HG02798 (cell line): ENCODE measurements at regions not wholly inside any gene's neighbourhood (a gene's known extent, or its start where the extent isn't known, plus 50 kb on each side); places are given as distances from the start of the nearest gene placed in this dataset.

Source experiments
- ATAC-seq: cut with Tn5 transposase; IDR thresholded peaks from one replicate; pipeline ENCODE4 v1.9.1; 2021; ENCODE audit warnings: mild to moderate bottlenecking; ENCODE audit not compliant: unreplicated experiment, poor library complexity

DNA sequence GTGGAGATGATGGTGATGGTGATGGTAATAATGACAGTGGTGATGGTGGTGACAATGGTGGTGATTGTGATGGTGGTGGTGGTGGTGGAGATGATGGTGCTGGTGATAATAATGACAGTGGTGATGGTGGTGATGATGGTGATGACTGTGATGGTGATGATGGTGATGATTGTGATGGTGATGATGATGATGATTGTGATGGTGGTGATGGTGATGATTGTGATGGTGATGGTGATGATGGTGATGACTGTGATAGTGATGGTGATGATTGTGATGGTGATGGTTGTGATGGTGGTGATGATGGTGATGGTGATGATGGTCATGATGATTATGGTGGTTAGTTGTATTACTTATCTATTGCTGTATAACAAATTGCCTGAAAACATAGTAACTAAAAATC lies 108.9 kb upstream of the NKX1-1 start:
- ATAC-seq, result no peak

- no peak for ATAC-seq
These were observed 108.4 kb upstream of the NKX1-1 start for GRCh38 chr4:1514612-1515011.

DNA sequence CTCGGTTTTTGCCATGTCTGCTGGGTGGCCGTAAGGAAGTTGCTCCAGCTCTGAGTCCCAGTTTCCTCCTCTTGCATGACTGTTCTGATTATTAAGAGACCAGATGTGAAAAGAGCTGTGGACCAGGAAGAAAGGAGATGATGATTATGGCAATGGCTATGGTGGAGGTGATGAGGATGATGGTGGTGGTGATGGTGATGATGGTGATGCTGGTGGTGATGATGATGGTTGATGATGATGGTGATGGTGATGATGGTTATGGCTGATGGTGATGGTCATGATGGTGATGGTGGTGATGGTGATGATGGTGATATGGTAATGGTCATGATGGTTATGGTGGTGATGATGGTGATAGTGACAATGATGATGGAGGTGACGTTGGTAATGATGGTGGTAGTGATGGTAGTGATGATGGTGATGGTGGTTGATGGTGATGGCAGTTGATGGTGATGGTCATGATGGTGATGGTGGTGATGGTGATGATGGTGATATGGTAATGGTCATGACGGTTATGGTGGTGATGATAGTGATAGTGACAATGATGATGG lies 107.8 kb upstream of the NKX1-1 start:
- no peak for ATAC-seq

DNA sequence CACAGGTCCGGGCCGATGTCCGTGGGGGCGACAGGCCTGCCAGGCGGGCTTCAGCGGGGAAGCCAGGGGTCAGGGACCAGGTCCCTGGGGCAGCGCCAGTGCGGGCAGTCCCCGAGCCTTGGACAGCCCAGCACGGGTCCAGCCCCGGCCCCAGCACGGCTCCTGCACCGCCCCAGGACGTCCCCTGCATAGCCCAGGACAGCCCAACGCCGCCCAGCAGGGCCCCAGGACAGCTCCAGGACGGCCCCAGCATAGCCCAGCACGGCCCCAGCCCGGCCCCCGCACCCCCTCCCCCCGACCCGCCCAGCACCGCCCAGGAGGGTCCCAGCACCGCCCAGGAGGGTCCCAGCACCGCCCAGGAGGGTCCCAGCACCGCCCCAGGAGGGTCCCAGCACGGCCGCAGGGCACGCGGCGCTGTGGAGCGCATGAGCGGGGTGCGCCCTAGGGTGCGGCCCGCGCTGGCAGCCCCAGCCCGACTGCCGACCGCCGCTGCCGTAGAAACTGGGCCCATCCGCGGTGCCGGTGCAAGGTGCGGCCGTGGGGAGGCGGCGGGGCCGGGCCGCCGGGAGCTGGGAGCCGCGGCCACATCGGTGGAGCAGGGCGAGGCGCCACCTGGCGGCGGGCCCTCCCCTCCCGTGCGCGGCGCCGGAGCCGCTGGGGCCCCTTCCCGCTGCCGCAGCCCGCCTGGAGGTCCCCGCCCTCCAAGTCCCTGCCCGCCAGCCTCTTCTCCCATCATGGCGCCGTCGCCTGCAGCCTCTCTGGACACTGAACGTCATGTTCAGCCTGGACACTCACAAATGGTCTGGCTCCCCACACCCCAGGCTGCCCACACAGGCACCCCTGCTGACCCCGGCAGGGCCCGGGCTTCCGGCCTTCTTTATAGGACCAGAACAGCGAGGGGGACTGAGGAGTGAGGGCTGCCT lies 106.8 kb upstream of the NKX1-1 start:
- no peak for ATAC-seq

GRCh38 chr4:1512051-1512737 lies 106.0 kb upstream of the NKX1-1 start:
- no peak for ATAC-seq

GRCh38 chr4:1511441-1512041 lies 105.3 kb upstream of the NKX1-1 start:
- ATAC-seq, result no peak

- ATAC-seq, result no peak
These were observed 104.7 kb upstream of the NKX1-1 start for GRCh38 chr4:1510931-1511330.

GRCh38 chr4:1509366-1509765 lies 103.1 kb upstream of the NKX1-1 start:
- ATAC-seq, result no peak

GRCh38 chr4:1508161-1509160 lies 102.2 kb upstream of the NKX1-1 start:
- ATAC-seq, result no peak

DNA sequence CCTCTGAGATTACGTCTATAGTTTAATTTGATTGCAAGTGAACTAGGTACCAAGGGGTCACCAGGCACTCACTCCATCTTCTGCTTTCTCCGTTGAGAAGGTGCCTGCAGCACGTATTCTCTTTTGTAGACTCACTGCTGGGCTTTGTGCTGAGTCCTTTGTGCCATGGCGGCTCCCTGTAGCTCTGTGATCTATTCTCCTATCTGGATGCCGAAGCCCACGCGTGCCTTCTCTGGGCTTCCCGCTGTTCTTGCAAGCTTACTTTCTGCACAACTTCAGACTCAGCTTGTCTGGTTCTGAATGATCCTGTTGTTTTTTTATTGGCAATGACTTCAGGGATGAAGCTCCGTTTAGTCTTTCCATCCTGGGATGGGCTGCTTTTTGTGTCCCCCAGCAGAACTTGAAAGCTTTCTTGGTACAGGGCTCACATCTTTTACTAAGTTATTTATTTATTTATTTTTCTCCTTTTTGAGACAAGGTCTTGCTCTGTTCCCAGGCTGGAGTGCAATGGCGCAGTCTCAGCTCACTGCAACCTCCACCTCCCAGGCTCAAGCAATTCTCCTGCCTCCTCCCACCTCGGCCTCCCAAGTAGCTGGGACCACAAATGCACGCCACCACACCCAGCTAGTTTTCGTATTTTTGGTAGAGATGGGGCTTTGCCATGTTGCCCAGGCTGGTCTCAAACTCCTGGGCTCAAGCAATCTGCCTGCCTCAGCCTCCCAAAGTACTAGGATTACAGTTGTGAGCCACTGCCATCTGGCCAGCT lies 100.9 kb upstream of the NKX1-1 start:
- ATAC-seq, result no peak

DNA sequence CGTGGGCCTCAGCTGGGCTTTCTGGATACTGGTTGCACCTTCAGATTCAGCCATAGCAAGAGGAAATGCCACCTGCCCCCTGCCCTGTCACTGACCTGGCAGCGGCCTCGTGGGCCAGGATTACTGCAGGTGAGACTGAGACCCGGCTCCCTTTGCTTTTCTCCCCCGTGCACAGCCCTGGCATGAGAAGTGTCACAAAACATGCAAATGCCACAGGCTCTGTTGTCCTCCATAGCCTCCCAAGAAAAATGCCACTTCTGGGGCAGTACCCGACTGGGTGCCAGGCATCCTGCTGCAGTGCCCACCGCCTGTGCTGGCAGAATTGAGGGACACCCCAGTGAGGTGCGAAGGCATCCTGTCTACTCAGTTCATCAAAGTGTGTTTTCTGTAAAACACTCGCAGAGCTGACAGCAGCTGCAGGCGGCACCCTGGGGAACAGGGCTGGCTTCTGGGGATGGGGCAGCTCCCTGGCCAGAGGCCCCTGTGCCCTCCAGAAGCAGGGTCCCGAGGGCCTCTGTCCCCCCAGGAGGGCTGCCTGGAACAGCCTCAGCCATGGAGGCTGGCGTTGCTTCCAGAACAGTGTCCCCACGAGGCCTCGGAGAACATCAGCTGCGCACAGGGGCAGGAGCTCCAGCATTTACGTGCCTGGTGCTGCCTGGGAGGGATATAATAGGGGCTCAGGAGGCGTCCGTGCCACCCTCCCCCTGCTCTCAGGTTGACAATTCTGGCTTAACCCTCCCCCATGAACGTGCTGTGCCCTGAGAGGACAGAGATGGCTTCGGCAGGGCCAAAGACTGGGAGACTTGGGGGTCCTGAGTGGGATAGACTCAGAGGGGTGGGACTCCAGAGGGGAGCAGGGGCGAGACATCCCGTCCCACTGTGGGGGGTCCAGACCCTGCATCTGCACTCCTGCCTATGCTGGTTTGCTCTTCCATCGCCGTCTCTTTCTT lies 99.5 kb upstream of the NKX1-1 start:
- ATAC-seq, result no peak

- no peak for ATAC-seq
These were observed 98.6 kb upstream of the NKX1-1 start for GRCh38 chr4:1504595-1505500.

- no peak for ATAC-seq
These were observed 97.6 kb upstream of the NKX1-1 start for GRCh38 chr4:1503583-1504471.

GRCh38 chr4:1502976-1503375 lies 96.7 kb upstream of the NKX1-1 start:
- ATAC-seq, result no peak

DNA sequence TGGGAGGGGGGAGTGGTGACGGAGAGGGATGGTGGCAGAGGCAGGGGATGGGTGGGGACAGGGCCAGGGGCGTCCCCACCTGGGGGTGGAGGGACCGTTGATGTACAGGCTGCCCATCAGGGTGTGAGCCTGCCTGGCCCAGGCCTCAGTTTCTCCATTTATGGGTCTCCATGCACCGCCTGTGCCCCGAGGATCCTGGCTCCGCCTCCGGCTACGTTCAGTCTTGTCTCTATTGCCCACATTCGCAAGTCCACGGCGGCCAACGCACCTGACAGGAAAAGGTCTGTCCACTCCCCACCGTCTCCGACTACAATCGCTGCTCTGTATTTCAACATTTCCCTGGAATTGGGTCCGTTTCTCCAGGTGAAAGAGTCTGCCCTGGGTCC lies 96.3 kb upstream of the NKX1-1 start:
- ATAC-seq, result no peak
